HG02571 (cell line): ENCODE measurements at regions not wholly inside any gene's neighbourhood (a gene's known extent, or its start where the extent isn't known, plus 50 kb on each side); places are given as distances from the start of the nearest gene placed in this dataset.

ENCODE experiments used
- ATAC-seq: cut with Tn5 transposase; IDR thresholded peaks from one replicate; pipeline ENCODE4 v1.9.1; 2021; ENCODE audit warnings: mild to moderate bottlenecking, moderate library complexity; ENCODE audit not compliant: unreplicated experiment

DNA sequence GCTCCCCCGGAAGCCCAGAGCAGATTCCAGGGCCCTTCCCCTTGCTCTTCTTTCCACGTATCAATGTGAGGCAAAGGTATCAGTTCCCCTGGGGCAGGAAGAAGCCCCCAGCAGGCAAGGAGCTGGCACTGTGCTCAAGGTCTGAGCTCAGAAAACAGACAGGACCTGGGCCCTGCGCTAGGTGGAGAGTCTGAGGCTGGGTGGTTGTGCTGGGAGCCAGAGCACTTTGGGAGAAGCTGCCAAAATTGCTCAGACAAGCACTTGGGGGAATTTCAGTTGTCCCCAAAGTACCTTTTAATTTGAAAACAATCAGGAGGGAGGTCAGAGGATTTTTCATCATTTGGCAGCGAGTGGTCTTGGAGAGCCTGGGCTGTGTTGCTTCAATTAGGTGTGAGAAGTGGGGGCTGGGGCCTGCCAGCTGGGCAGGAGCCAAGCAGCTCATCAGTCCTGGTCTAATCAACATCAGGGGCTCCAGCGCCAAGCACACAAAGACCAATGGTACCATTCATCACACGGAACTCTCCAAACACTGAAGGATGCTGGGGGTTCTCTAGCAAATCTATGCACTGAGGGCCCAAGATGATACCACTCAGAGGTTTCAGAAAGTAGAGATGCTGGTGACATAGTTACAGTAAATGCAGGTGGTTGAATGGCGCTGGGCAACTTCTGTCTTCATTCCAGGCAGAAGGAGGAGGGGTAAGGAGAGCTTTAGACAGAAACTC, 176.5 kb downstream of the SNX18 start:
- ATAC-seq = no peak

DNA sequence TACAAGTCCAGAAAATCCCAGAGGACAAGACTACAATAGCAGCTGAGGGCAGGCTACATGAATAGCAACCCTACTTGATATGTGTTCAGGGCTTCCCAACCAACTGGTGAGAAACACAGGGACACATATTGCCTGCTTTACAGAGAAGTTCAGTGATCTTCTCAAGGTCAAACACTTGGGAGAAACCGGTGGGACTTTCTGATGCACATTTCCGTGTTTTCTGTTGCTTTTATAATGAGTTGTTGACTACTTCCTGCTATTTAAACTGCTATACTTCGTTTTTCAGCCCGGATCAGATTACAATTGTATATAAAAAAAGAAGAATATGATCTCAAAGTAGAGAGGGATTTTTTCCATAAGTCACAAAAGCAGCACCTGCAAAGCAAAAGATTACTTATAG, 175.1 kb downstream of the SNX18 start:
- ATAC-seq = no peak

GRCh38 chr5:54691656-54692055, 174.1 kb downstream of the SNX18 start:
- no peak for ATAC-seq

DNA sequence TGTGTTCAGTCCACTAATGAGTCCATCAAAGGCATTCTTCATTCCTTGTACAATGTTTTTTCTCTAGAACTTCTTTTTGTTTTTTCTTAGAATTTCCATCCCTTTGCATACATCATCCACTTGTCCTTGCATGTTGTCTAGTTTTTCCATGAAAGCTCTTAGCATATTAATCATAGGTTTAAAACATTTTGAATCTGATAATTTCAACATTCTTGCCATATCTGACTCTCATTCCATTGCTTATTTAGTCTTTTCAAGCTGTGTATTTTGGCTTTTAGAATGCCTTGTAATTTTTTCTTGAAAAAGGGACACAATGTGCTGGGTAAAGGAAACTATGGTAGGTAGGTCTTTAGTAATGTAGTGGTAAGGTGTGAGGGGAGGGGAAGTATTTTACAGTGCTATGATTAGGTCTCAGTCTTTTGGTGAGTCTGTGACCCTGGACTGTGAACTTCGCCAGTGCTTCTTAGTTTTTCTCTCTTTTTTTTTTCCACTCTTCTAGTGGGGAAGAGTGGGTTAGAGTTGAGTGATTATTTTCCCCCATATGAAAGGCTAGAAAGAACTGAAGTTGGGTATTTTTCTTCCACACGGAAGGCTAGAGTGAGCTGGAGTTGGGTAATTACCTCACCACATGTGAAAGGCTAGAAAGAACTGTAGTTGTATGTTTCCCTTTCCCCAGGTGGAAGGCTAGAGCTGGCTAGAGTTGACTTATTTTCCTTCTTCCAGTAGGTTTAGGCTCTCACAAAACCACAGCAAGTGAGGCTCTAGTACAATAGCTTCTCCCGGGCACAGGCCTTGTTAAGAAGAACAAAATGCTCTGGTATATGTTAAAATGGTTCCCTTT, 172.1 kb downstream of the SNX18 start:
- no peak for ATAC-seq

- no peak for ATAC-seq
Observed at GRCh38 chr5:54680998-54681397, 163.4 kb downstream of the SNX18 start.

DNA sequence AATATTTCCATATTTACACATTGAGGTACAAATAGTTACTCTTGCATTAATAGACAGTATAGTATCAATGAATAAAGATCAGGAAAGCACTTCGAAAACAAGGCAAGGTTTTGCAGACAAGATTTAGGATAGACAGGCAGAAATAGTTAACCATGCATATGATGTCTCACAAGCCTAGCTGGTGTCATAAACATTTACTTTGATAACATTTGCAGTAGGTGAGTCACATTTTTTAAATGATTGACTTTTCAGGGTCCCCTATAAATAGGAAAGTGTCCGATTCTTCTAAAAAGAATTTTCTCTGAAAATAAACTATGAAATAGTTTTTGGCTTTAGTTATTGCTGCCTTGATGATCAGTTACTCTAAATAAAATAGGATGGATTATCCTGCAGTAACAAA, 162.1 kb downstream of the SNX18 start:
- no peak for ATAC-seq

- no peak for ATAC-seq
Observed at GRCh38 chr5:54678737-54679136, 161.2 kb downstream of the SNX18 start.

DNA sequence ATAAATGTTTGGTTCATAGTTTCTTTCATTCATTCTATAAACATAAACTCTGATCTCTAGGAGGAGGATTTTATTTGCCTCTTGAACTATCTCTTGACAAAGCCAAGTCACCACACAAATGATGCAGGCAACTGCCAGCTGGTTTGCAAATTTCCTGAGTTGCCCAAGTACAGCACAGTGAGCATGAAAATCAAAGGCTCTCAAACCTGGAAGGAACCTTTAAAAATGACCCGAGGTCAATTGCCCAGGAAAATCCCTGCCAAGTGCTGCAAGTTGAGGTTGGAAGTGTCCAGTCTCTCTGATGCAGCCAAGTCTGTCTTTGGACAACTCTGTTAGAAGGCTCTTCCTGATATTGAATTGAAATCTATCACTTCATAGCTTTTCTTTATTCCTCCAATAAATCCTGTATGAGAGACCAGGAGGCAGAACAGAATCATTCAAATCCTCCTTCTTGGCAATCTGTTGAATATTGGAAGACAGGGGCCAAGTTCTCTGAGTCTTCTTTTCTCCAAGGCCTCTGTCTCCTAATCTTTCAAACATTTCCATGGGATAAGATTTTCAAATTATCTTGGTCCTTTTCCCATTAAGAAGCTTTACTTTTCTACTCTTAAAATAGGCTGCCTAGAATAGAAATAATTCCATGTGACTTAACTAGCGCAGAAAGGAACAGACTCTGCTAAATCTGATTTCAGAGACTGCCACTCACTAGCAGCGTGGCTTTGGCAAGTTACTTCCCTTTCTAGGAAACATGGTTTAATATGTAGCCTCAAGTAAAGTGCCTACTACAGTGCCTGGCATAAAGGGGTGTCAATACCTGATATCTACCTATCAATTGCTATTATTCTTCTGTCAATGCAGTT, 159.2 kb downstream of the SNX18 start:
- ATAC-seq = no peak

GRCh38 chr5:54673523-54674225, 156.1 kb downstream of the SNX18 start:
- ATAC-seq = no peak

DNA sequence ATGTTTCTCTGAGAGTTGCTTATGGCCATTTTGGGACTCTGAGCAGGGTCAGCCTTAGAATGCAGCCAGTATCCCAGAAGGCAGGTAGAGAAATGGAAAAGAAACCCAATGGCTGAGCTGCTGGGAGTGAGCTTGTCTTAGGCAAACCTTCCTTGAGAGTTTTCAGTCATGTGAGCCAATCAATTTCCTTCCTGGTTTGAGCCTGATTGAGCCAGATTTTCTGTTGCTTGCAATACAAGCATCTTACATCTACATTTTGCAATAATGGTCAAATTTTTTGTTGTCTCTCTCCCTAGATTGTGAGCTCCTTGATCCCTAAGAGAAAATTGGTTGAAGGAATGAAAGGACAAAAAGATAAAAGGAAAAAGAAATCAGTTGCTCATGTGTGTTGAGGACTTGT, 155.3 kb downstream of the SNX18 start:
- ATAC-seq = no peak

DNA sequence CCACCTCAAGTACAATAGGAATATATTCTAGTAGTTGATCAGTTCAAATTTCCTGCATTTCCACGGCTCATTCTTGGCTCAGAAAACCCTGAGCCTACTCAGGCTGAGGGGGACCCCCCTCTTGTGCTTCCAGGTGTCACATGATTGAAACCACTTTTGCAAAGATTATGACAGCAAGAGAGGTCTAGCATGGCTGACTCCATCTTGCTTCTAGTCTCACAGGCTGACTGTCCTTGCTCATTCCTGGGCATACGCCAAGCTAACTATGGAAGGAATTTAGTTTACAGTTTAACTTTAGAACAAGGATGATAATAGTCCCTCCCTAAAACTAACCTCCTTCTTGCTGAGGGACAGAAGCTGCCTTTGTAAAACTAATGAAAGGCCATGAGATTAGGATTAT, 154.1 kb downstream of the SNX18 start:
- no peak for ATAC-seq

- ATAC-seq = no peak
Observed at GRCh38 chr5:54671111-54671531, 153.6 kb downstream of the SNX18 start.

GRCh38 chr5:54670281-54670680, 152.7 kb downstream of the SNX18 start:
- no peak for ATAC-seq

DNA sequence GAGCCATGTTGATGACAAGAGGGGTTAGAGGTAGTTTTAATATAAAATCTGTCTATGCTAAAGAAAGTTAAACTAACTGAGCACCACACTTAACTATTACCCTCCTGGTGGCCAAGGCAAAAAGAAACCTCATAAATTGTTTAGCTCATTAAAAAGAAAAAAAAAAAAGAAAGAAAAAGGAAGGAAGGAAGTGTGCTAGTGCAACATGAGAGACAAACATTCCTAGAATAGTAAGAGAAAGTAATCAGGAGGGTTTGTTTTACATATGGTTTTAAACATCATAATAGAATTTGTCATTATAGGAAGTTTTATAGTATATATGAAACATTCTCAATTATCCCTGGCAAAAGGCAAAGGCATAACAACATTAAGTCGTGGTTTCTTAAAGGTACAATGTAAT, 152.3 kb downstream of the SNX18 start:
- no peak for ATAC-seq

GRCh38 chr5:54669285-54669684, 151.7 kb downstream of the SNX18 start:
- no peak for ATAC-seq

DNA sequence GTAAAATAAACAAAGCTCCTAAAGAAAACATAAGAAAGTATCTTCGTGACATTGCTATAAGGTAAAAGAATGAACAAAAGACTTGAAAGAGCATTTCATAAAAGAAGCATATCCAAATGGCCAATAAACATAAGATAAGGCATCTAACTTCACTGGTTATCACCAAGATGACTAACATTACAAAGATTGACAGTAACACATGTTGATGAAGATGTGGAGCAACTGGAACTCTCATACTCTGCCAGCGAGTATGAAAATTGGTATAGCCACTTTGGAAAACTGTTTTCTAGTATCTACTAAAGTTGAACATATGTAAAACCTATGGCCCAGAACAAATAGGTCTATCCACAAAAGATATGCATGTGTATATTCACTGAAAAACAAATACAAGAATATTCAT, 150.5 kb downstream of the SNX18 start:
- no peak for ATAC-seq

GRCh38 chr5:54667136-54667535, 149.6 kb downstream of the SNX18 start:
- no peak for ATAC-seq

DNA sequence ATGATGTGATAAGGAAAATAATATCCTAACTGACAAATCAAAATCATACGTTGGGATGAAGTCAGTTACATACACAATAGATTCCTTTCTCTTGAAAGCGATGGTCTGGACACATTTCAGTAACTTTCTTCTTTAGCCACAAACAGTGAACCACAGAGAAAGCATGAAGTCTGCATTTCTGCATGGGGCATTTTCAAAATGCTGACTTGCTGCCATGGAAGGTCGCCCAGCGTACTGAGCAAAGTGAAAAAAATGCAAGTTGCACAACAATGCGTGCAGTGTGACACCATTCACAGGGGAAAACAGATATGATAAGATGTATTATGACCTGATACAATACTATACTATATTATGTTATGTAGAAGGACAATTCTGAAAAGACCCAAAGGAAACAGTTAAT, 146.3 kb downstream of the SNX18 start:
- no peak for ATAC-seq

DNA sequence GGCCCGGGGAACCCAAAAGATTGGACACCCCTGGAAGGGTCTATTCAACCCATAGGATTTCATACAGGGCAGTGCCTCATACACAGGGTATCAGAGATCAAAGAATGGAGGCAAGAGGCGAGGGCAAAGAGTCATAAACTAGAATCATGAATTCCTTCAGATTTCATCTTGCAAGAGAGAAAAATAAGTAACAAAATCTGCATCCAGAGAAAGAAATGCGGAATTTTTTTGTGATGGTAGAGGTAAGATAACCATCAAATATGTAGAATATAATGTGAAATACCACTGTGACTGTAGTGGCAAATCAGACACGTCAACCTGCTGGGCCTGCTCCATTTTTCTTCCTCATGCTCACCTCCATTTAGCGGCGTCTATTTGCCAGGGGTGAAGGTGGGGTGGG, 143.6 kb downstream of the SNX18 start:
- no peak for ATAC-seq

- ATAC-seq = no peak
Observed at GRCh38 chr5:54659700-54660131, 142.2 kb downstream of the SNX18 start.

DNA sequence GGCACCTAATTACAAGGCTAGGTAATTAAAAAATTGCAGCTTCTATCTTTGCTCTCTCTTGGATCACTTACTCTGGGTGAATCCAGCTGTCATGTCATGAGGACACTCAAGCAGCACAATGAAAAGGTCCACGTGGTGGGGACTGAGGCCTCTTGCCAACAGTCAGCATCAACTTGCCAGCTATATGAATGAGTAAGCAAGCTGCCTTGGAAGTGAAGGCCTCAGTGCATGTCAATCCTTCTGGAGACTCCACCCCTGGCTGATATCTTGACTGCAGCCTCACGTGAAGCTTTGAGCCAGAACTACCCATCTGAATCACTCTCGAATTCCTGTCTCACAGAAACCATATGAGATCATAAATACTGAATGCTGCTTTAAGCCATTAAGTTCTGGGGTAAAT, 140.5 kb downstream of the SNX18 start:
- ATAC-seq = no peak
